ENCODE measurements at regions not wholly inside any gene's neighbourhood (a gene's known extent, or its start where the extent isn't known, plus 50 kb on each side); places are given as distances from the start of the nearest gene placed in this dataset.

- no peak for DNase-seq (ENCODE audit: low spot score)
Measured at GRCh38 chr15:29556380-29556779, 265.9 kb downstream of the TJP1 start.

GRCh38 chr15:29554531-29554930 is 267.7 kb downstream of the TJP1 start:
- no peak for DNase-seq (ENCODE audit: low spot score)

GRCh38 chr15:29550834-29551465 is 271.3 kb downstream of the TJP1 start:
- no peak for DNase-seq (ENCODE audit: low spot score)

- no peak for DNase-seq (ENCODE audit: low spot score)
Measured at GRCh38 chr15:29548006-29548405, 274.3 kb downstream of the TJP1 start.

- no peak for DNase-seq (ENCODE audit: low spot score)
Measured at GRCh38 chr15:29544513-29545128, 275.0 kb upstream of the NSMCE3 start.

- no peak for DNase-seq (ENCODE audit: low spot score)
Measured at GRCh38 chr15:29542994-29543393, 273.4 kb upstream of the NSMCE3 start.

- no peak for DNase-seq (ENCODE audit: low spot score)
Measured at GRCh38 chr15:29541309-29541708, 271.7 kb upstream of the NSMCE3 start.

DNA sequence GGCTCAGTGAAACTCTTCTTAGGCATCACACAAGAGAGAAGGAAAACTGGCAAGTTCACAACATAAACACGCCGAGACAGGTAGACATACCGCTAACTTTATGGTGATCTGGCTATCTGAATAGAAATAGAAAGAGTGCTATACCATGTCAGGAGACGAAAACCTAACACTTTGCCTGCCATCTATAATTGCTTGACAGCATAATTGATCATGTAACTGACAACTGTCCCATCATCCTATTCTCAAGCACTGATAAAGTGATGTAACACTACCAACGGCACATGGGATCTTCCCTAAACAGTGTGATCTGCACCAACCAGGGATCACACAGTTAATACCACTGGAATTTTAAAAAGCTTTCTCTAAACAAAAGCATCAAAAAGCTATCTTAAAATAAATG is 270.9 kb upstream of the NSMCE3 start:
- no peak for DNase-seq (ENCODE audit: low spot score)

GRCh38 chr15:29539736-29540135 is 270.1 kb upstream of the NSMCE3 start:
- DNase-seq (ENCODE audit: low spot score), result no peak

DNA sequence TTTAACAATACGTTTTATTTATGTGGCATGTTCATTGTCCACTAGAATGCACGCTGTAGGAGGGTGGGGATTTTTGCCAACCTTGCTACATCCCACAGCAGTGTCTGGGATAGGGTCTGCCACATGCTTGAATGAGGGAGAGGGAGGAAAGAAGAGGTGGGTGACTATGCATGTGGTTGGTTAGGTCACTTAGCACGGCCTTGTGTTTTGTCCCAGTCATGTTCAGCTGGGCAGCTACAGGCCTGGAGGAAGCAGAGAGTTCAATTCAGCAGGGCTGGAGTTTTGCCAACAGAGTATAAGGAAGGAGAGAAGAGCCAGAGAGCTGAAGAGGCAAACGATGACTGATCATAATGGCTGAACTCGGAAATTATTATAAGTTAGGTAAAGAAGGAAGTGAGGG is 268.4 kb upstream of the NSMCE3 start:
- no peak for DNase-seq (ENCODE audit: low spot score)

DNA sequence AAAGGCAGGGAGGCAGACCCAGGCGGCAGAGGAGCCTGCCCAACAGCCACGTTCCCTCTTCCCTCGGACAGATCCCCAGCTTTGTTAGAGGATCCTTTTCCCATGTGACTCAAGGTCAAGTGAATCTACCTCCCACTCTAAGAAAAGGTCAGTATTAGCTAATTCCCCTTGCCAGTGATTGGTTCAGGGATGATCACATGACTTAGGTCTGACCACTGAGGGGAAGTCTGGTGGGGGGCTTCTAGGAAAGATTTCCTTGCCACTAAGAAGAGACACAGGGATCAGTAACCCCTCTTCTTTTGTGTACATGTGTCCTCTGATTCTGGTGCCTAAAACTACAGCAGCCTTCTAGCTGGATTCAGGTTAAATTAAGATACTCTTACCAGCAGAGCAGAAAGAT is 266.3 kb upstream of the NSMCE3 start:
- DNase-seq (ENCODE audit: low spot score), result no peak

DNA sequence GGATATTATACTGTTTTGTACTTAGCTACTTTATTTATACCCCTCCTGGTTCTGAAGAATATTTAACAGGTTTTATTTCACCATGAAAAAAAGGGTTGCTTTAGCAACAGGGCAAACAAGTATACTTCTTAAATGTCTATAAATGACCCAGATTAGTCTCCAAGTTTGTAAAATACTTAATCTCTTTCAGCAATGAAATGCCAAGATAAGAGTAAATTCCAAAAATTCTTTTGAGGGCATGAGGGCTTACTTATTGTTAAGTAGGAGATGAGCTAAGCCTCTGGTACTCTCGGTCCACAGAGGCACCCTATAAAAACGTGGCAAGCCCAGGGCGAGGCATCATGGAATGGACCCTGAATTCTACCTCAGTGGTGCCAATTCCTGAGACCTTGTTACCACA is 264.8 kb upstream of the NSMCE3 start:
- no peak for DNase-seq (ENCODE audit: low spot score)

DNA sequence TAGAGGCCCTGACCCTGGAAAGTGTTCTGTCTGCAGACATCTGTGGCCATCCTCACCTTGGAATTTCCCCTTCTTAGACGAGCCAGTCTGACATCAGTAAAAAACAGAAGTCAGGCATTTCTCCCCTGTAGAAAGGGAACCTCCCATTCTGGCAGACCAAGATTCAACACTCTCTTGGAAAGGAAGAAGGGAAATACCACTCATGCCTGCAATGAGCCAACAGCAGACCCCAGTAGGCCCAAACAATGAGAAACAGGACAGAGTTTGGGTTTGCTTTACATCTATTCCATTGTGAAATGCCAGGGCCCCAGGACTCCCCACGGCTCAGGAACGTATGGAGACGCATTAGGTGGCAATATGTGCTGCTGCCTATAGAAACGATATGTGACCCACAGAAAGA is 264.0 kb upstream of the NSMCE3 start:
- DNase-seq (ENCODE audit: low spot score), result no peak

GRCh38 chr15:29532296-29532695 is 262.7 kb upstream of the NSMCE3 start:
- no peak for DNase-seq (ENCODE audit: low spot score)

GRCh38 chr15:29530966-29531365 is 261.3 kb upstream of the NSMCE3 start:
- DNase-seq (ENCODE audit: low spot score), result no peak

DNA sequence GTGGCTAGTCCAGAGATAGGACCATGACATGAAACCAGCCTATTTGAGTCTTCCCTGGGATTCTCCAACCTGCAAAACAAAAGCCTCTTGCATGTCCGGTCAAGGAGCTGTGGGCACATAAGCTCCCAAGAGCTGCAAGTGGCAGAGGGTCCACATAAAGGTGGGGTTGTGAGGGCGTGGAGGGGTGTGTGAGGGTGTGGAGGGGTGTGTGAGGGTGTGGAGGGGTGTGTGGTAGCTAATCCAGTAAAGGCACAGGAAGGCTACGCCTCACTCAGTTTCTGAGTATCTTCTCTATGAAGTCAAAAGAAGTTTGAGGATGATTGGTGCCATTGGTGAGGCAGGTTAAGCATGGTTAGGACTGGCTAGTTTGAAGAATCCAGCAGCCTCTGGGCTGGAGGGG is 259.4 kb upstream of the NSMCE3 start:
- no peak for DNase-seq (ENCODE audit: low spot score)

DNA sequence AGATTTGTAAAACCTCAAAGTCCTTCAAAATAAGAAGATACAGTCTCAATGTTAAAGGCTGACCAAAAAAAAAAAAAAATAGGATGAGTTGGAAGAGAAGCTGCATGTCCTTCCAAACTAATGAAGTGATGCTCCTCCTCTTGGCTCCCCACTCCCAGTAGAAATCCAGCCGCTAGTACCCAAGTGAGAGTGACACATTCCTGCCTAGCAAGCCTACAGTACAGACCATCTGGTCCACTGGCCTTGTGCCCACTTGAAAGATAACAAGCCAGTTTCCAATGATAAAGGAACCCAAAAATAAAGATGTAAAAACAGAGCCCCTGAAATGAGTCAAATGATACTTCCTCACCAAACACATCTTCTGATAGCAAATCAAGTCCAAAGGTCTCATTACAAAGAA is 258.7 kb upstream of the NSMCE3 start:
- DNase-seq (ENCODE audit: low spot score), result no peak

- DNase-seq (ENCODE audit: low spot score), result no peak
Measured at GRCh38 chr15:29526802-29527201, 257.2 kb upstream of the NSMCE3 start.

DNA sequence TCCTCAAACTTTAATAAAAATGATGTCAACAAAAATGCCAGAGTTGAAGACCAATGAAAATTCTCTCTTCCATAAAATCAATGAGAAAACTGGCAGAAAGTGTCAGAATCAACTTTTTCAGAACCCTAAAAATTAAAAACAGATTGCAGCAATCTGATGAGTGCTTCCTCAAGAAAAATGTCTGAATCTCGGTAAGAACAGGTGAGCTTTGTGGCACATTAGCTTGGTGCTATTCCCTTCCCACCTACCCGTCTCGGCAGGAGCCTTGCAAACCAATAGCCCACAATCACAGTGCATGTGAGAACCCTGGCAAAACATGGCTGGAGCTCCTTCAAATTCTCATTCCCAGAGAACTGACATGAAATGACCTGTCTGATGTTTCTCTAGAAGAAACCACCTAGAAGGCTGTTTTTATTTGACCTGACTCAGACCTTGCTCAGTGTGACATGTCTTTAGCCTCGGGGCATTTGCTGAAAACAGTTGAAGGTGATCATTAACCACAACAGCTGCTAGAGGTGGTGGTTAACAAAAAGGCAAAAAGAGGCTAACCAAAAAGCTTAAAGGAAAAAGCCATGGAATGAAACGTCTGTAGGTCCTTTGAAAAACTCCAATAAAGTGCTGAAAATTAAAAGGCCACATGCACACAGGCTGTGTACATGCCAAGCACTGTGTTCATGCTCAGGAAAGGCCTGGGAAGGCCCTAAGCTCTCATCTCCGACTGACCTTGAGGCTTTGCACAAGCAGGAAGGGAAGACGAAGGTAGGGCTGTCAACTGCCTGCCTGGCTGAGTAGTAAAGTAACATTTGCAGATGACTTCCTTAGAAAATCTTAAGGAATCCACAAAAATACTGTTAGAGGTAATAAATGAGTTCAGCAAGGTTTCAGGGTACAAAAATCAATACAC is 253.0 kb upstream of the NSMCE3 start:
- DNase-seq (ENCODE audit: low spot score), result no peak

GRCh38 chr15:29518442-29518841 is 248.8 kb upstream of the NSMCE3 start:
- DNase-seq (ENCODE audit: low spot score), result no peak

DNA sequence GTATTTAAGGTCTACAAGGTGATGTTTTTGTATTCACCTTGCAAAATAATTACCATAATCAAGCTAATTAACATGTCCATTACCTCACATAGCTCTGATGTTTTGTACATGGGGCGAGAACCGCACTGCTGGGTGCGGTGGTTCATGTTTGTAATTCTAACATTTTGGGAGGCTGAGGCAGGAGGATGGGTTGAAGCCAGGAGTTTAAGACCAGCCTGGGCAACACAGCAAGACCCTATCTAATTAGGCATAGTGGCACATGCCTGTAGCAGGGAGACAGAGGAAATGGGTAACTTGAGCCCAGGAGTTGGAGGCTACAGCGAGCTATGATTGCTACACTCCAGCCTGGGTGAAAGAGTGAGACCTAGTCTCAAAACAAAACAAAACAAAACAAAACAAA is 248.2 kb upstream of the NSMCE3 start:
- no peak for DNase-seq (ENCODE audit: low spot score)

- no peak for DNase-seq (ENCODE audit: low spot score)
Measured at GRCh38 chr15:29516929-29517328, 247.3 kb upstream of the NSMCE3 start.

- DNase-seq (ENCODE audit: low spot score), result no peak
Measured at GRCh38 chr15:29514926-29515325, 245.3 kb upstream of the NSMCE3 start.

All from putamen (tissue), 1 donor.